Suprapubic skin (tissue), 3 donors: ENCODE measurements at regions not wholly inside any gene's neighbourhood (a gene's known extent, or its start where the extent isn't known, plus 50 kb on each side); places are given as distances from the start of the nearest gene placed in this dataset.

Experiments used
- CTCF ChIP-seq, 2 donors: fragments of 200-600 bp in 1 of 2; fragments of 450-650 bp in 1 of 2; sonication (generic) in 1 of 2; IDR thresholded peaks; one replicate each; pipeline ENCODE4 v1.5.1; 2016 to 2019; ENCODE audit warnings: antibody characterized with exemption in 2 of 2, mild to moderate bottlenecking in 1 of 2, moderate library complexity in 1 of 2
- POLR2A ChIP-seq, 2 donors: fragments of 450-650 bp; IDR thresholded peaks; one replicate each; pipeline ENCODE4 v1.6.1; 2017; ENCODE audit warnings: antibody characterized with exemption in 2 of 2, mild to moderate bottlenecking in 2 of 2, moderate library complexity in 2 of 2

GRCh38 chr9:129331772-129332500 is 153.9 kb upstream of the IER5L start:
- TF ChIP-seq CTCF (IDR thresholded peaks at IDR 0.05) (no peak), POLR2A (IDR thresholded peaks at IDR 0.05) (no peak)
